IPS-NIHi11 (cell line): ENCODE measurements at regions not wholly inside any gene's neighbourhood (a gene's known extent, or its start where the extent isn't known, plus 50 kb on each side); places are given as distances from the start of the nearest gene placed in this dataset.

ENCODE experiments used
- DNase-seq: peaks from one replicate; pipeline ENCODE4 v3.0.0; 2012; ENCODE audit warnings: mixed read lengths, low spot score

GRCh38 chr7:18414885-18415284 lies 80.7 kb upstream of the HDAC9 start:
- no peak for DNase-seq

GRCh38 chr7:18416988-18417387 lies 78.6 kb upstream of the HDAC9 start:
- no peak for DNase-seq

- DNase-seq = no peak
Measured at GRCh38 chr7:18419456-18419855, 76.1 kb upstream of the HDAC9 start.

- no peak for DNase-seq
Measured at GRCh38 chr7:18420108-18420507, 75.4 kb upstream of the HDAC9 start.

- no peak for DNase-seq
Measured at GRCh38 chr7:18420748-18421147, 74.8 kb upstream of the HDAC9 start.

GRCh38 chr7:18421297-18422002 lies 74.1 kb upstream of the HDAC9 start:
- no peak for DNase-seq

GRCh38 chr7:18425227-18425626 lies 70.3 kb upstream of the HDAC9 start:
- DNase-seq = no peak

GRCh38 chr7:18425838-18426445 lies 69.6 kb upstream of the HDAC9 start:
- DNase-seq = no peak

GRCh38 chr7:18426564-18427226 lies 68.9 kb upstream of the HDAC9 start:
- DNase-seq = no peak

- no peak for DNase-seq
Measured at GRCh38 chr7:18429547-18429946, 66.0 kb upstream of the HDAC9 start.

GRCh38 chr7:18430810-18431209 lies 64.7 kb upstream of the HDAC9 start:
- DNase-seq = no peak

- no peak for DNase-seq
Measured at GRCh38 chr7:18434171-18434570, 61.4 kb upstream of the HDAC9 start.

GRCh38 chr7:18437101-18437500 lies 58.4 kb upstream of the HDAC9 start:
- DNase-seq = no peak

GRCh38 chr7:18440934-18441333 lies 54.6 kb upstream of the HDAC9 start:
- DNase-seq = no peak

- no peak for DNase-seq
Measured at GRCh38 chr7:18444826-18445225, 50.7 kb upstream of the HDAC9 start.

- no peak for DNase-seq
Measured at GRCh38 chr7:18445483-18445882, 50.1 kb upstream of the HDAC9 start.
